CD4-positive, alpha-beta T cell treated with Interleukin-15 for 4 hours (primary cell): ENCODE measurements at regions not wholly inside any gene's neighbourhood (a gene's known extent, or its start where the extent isn't known, plus 50 kb on each side); places are given as distances from the start of the nearest gene placed in this dataset.

Source experiments
- DNase-seq: peaks from one replicate; pipeline ENCODE4 v3.0.0-alpha.2; 2020; ENCODE audit warnings: low spot score

- DNase-seq = no peak
Observed at GRCh38 chr4:136281307-136281706, 1251.0 kb downstream of the PCDH18 start.

- DNase-seq = no peak
Observed at GRCh38 chr4:136277741-136278140, 1254.6 kb downstream of the PCDH18 start.

GRCh38 chr4:136246876-136247275 is 1285.4 kb downstream of the PCDH18 start:
- no peak for DNase-seq

GRCh38 chr4:136241221-136241986 is 1290.9 kb downstream of the PCDH18 start:
- DNase-seq = no peak

- DNase-seq = no peak
Observed at GRCh38 chr4:136227315-136227714, 1305.0 kb downstream of the PCDH18 start.

- DNase-seq = no peak
Observed at GRCh38 chr4:136219592-136220125, 1312.6 kb downstream of the PCDH18 start.

GRCh38 chr4:136203199-136203598 is 1329.1 kb downstream of the PCDH18 start:
- DNase-seq = no peak

- DNase-seq = no peak
Observed at GRCh38 chr4:136198358-136198757, 1333.9 kb downstream of the PCDH18 start.

- DNase-seq = no peak
Observed at GRCh38 chr4:136194962-136195361, 1337.3 kb downstream of the PCDH18 start.

GRCh38 chr4:136186650-136187049 is 1345.6 kb downstream of the PCDH18 start:
- DNase-seq = no peak

GRCh38 chr4:136183513-136183912 is 1348.8 kb downstream of the PCDH18 start:
- no peak for DNase-seq

GRCh38 chr4:136156947-136157346 is 1375.3 kb downstream of the PCDH18 start:
- DNase-seq = no peak

GRCh38 chr4:136150046-136150445 is 1382.2 kb downstream of the PCDH18 start:
- DNase-seq = no peak

GRCh38 chr4:136136601-136137000 is 1395.7 kb downstream of the PCDH18 start:
- DNase-seq = no peak

GRCh38 chr4:136124251-136124745 is 1408.0 kb downstream of the PCDH18 start:
- no peak for DNase-seq

- no peak for DNase-seq
Observed at GRCh38 chr4:136121426-136121825, 1410.9 kb downstream of the PCDH18 start.

- no peak for DNase-seq
Observed at GRCh38 chr4:136113921-136114320, 1418.4 kb downstream of the PCDH18 start.

GRCh38 chr4:136112116-136112515 is 1420.2 kb downstream of the PCDH18 start:
- no peak for DNase-seq

- no peak for DNase-seq
Observed at GRCh38 chr4:136106753-136107152, 1425.5 kb downstream of the PCDH18 start.

- DNase-seq = no peak
Observed at GRCh38 chr4:136103616-136104015, 1428.7 kb downstream of the PCDH18 start.

GRCh38 chr4:136097676-136098075 is 1434.6 kb downstream of the PCDH18 start:
- no peak for DNase-seq

GRCh38 chr4:136088211-136088867 is 1444.0 kb downstream of the PCDH18 start:
- DNase-seq = no peak

- DNase-seq = no peak
Observed at GRCh38 chr4:136078976-136079375, 1453.3 kb downstream of the PCDH18 start.
